SK-N-MC (cell line): ENCODE measurements at regions not wholly inside any gene's neighbourhood (a gene's known extent, or its start where the extent isn't known, plus 50 kb on each side); places are given as distances from the start of the nearest gene placed in this dataset.

Experiments used
- DNase-seq: peaks from one replicate; pipeline ENCODE4 v3.0.0-alpha.2; 2011; ENCODE audit warnings: low read depth, low spot score
- H3K27ac ChIP-seq: fragments of 200-600 bp; sonication (generic); 2 replicates; pipeline ENCODE4 v1.5.1; 2016; ENCODE audit warnings: mixed run types
- H3K36me3 ChIP-seq: fragments of 200-600 bp; sonication (generic); 2 replicates; pipeline ENCODE4 v1.6.1; 2017; ENCODE audit warnings: antibody characterized with exemption, low read length, mixed read lengths; ENCODE audit not compliant: insufficient read depth
- H3K4me3 ChIP-seq: fragments of 200-600 bp; sonication (generic); 2 replicates; pipeline ENCODE4 v1.5.1; 2016
- H3K9ac ChIP-seq: fragments of 200-600 bp; sonication (generic); 2 replicates; pipeline ENCODE4 v1.8.0; 2017; ENCODE audit warnings: mixed run types, mixed read lengths; ENCODE audit not compliant: insufficient read length
- H3K9me3 ChIP-seq: fragments of 200-600 bp; sonication (generic); 2 replicates; pipeline ENCODE4 v1.6.1; 2017; ENCODE audit warnings: low read depth, mild to moderate bottlenecking, antibody characterized with exemption, low read length, moderate library complexity, mixed read lengths
- EZH2 ChIP-seq: fragments of 200-600 bp; sonication (generic); IDR thresholded peaks from one replicate; pipeline ENCODE4 v1.6.1; 2017; ENCODE audit warnings: antibody characterized with exemption
- FOXP2 ChIP-seq: optimal IDR thresholded peaks from 2 replicates; pipeline ENCODE3; 2011; ENCODE audit warnings: mild to moderate bottlenecking, moderate library complexity; ENCODE audit not compliant: insufficient read depth; ENCODE audit errors: extremely low read length, control extremely low read depth
- POLR2AphosphoS5 ChIP-seq: IDR thresholded peaks from 2 replicates; pipeline ENCODE4 v1.6.1; 2012; ENCODE audit warnings: mild to moderate bottlenecking, low read depth, low read length, borderline replicate concordance

- H3K27ac ChIP-seq = no peak overlapping the region
- no peaks in the 10 kb centered on the region for H3K36me3 ChIP-seq
- no peaks in the 10 kb centered on the region for H3K9me3 ChIP-seq
- no peak for TF ChIP-seq FOXP2
- no peak for TF ChIP-seq EZH2
- TF ChIP-seq POLR2AphosphoS5 = no peak
- no peak overlapping the region for H3K9ac ChIP-seq
- no peak overlapping the region for H3K4me3 ChIP-seq
- no peak for DNase-seq
These were observed 68.4 kb downstream of the RTL9 start for GRCh38 chrX:110427076-110427475.

DNA sequence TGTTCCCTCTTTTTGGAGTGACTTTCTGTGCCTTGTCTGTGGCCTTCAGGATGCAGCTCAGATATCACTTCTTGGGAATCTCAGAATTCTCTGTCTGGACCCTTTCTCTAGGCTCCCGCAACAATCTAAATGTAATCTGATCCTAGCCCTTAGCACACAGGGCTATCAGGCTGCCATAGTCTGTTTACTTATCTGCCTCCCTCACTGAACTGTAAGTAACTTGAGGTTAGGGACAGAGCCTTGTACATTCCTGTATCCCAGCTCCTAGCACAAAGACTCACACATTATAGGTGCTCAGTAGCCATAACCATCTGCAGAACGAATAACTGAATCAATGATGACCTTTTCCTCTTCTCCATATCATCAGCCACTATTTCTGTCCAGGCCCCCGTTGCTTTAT, 69.5 kb downstream of the RTL9 start:
- H3K27ac ChIP-seq = no peak overlapping the region
- H3K4me3 ChIP-seq = no peak overlapping the region
- TF ChIP-seq EZH2 = no peak
- no peak for TF ChIP-seq POLR2AphosphoS5
- no peak for TF ChIP-seq FOXP2
- H3K9me3 ChIP-seq = no peaks in the 10 kb centered on the region
- DNase-seq = no peak
- no peak overlapping the region for H3K9ac ChIP-seq
- H3K36me3 ChIP-seq = no peaks in the 10 kb centered on the region

- DNase-seq = no peak
These were observed 71.8 kb downstream of the RTL9 start for GRCh38 chrX:110430293-110431076.

DNA sequence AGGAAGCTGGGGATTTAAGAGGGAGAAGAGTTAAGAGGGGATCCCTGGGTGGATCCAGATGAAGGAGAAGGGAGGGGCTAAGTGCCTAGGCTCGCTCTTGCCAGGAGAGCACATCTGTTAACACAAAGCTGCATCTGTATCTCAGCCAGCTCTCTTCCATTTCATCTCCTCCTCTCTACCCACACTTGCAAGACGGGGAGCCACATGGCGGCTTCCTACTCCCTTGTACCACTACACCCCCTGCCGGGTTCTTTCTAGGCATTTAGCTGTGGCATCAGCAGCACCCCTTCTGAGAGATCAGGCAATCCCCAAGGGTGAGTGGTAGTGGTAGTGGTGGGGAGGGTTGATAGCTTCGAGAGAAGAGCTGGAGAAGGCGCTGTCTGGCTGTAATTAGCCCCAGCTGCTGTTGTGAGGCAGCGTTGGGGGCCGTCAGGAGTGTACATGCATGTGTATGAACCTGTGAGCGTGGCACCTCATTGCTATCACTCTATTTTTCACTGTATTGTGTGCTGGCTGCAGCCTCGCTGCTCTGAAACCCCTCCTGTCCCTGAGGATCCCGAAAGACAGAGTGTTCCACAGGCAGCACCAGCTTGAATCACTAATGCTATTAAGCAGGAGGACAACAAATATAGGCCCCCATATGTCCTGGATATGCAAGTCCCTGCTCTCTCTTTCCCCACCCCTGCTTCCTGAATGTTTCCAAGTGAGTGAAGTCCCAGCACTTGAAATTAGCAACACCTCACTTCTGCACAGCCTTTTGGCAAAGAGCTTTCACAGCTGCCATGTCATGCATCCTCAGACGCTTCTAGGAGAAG, 73.7 kb downstream of the RTL9 start:
- no peak overlapping the region for H3K9ac ChIP-seq
- no peaks in the 10 kb centered on the region for H3K36me3 ChIP-seq
- TF ChIP-seq POLR2AphosphoS5 (no peak), FOXP2 (no peak), EZH2 (no peak)
- no peak overlapping the region; the same call in 1 of the 2 replicates for H3K27ac ChIP-seq
- no peaks in the 10 kb centered on the region for H3K9me3 ChIP-seq
- peak overlapping the region; percentile 55 for H3K4me3 ChIP-seq
- DNase-seq = no peak

More at GRCh38 chrX:110430293-110431076, 71.8 kb downstream of the RTL9 start:
- TF ChIP-seq EZH2 = no peak
- no peak for TF ChIP-seq POLR2AphosphoS5
- TF ChIP-seq FOXP2 = no peak
- no peaks in the 10 kb centered on the region for H3K36me3 ChIP-seq
- no peak overlapping the region for H3K27ac ChIP-seq
- no peaks in the 10 kb centered on the region for H3K9me3 ChIP-seq
- no peak overlapping the region for H3K9ac ChIP-seq
- H3K4me3 ChIP-seq = no peak overlapping the region

GRCh38 chrX:110432906-110433215, 74.2 kb downstream of the RTL9 start:
- Histone ChIP-seq H3K9ac (no peak overlapping the region), H3K36me3 (no peaks in the 10 kb centered on the region), H3K27ac (no peak overlapping the region), H3K4me3 (no peak overlapping the region), H3K9me3 (no peaks in the 10 kb centered on the region)
- no peak for DNase-seq
- TF ChIP-seq EZH2 (no peak), POLR2AphosphoS5 (no peak), FOXP2 (no peak)

- Histone ChIP-seq H3K9ac (no peak overlapping the region), H3K27ac (no peak overlapping the region), H3K9me3 (no peaks in the 10 kb centered on the region), H3K36me3 (no peaks in the 10 kb centered on the region), H3K4me3 (no peak overlapping the region)
- DNase-seq = no peak
- TF ChIP-seq POLR2AphosphoS5 = no peak
- no peak for TF ChIP-seq EZH2
- TF ChIP-seq FOXP2 = no peak
These were observed 76.5 kb downstream of the RTL9 start for GRCh38 chrX:110435196-110435595.

DNA sequence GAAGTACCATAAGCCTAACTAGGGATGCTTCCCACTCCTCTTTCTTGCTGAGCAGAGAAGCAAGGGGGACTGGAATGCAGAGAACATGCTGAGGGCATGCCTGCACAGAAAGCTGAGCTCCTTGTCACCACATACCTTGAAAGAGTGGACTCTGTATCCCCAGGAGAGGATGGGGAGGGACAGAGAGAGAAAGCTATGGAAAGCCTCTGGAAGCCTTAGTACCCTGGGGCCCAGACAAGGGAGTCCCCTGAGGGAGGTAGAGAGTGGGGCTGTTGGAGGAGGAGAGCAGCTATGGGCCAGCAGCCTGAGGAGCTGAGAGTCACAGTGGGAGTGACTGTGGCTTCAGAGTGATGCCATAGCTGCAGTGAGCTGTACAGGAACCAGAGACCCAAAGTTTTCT, 77.9 kb downstream of the RTL9 start:
- no peak overlapping the region for H3K9ac ChIP-seq
- DNase-seq = no peak
- TF ChIP-seq EZH2 (no peak), FOXP2 (no peak), POLR2AphosphoS5 (no peak)

DNA sequence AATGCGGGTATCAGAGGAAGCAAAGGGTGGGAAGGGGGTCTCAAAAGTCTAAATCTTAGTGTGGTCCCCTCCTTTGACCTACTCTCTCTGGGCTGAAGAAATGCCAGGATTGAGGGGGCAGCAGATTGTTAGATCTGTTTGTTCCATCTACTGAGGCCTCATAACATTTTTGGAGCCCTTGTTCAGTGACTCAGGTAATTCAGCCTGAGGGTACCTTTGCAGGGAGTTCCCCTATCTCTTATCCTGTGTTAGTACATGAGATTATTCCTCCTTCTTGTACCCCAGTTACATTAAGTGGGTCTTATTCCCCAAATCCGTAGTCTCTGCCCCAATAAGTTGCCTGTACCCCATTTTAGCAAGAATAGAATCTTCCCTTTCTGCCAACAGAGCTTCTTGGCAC, 79.0 kb downstream of the RTL9 start:
- Histone ChIP-seq H3K9ac (no peak overlapping the region), H3K9me3 (no peaks in the 10 kb centered on the region), H3K4me3 (no peak overlapping the region), H3K27ac (no peak overlapping the region), H3K36me3 (no peaks in the 10 kb centered on the region)
- TF ChIP-seq POLR2AphosphoS5 = no peak
- TF ChIP-seq FOXP2 = no peak
- no peak for TF ChIP-seq EZH2
- no peak for DNase-seq

More for the DNA sequence above, 77.9 kb downstream of the RTL9 start:
- no peaks in the 10 kb centered on the region for H3K36me3 ChIP-seq
- no peaks in the 10 kb centered on the region for H3K9me3 ChIP-seq
- no peak overlapping the region for H3K4me3 ChIP-seq
- H3K27ac ChIP-seq = no peak overlapping the region
